ENCODE measurements at regions not wholly inside any gene's neighbourhood (a gene's known extent, or its start where the extent isn't known, plus 50 kb on each side); places are given as distances from the start of the nearest gene placed in this dataset.

GRCh38 chr3:168951368-168951767, 712.1 kb downstream of the MECOM start:
- no peak for TF ChIP-seq CTCF (IDR thresholded peaks at IDR 0.05)
- TF ChIP-seq POLR2A (IDR thresholded peaks at IDR 0.05), result no peak

Data from thyroid gland (tissue), 4 donors.